HuH-7 (cell line): ENCODE measurements at regions not wholly inside any gene's neighbourhood (a gene's known extent, or its start where the extent isn't known, plus 50 kb on each side); places are given as distances from the start of the nearest gene placed in this dataset.

Experiments used
- DNase-seq: peaks from one replicate; pipeline ENCODE4 v3.0.0; 2011; ENCODE audit warnings: low spot score

GRCh38 chr2:122179492-122180165, 424.2 kb downstream of the TSN start:
- no peak for DNase-seq

- no peak for DNase-seq
Measured at GRCh38 chr2:122180972-122181371, 425.5 kb downstream of the TSN start.

GRCh38 chr2:122182616-122183355, 427.3 kb downstream of the TSN start:
- no peak for DNase-seq

- no peak for DNase-seq
Measured at GRCh38 chr2:122183890-122184289, 428.4 kb downstream of the TSN start.

- DNase-seq = no peak
Measured at GRCh38 chr2:122186761-122187222, 431.3 kb downstream of the TSN start.

- DNase-seq = peak; percentile 75
Measured at GRCh38 chr2:122191331-122191730, 435.9 kb downstream of the TSN start.

- no peak for DNase-seq
Measured at GRCh38 chr2:122193622-122194021, 438.2 kb downstream of the TSN start.

- no peak for DNase-seq
Measured at GRCh38 chr2:122194546-122194945, 439.1 kb downstream of the TSN start.

- no peak for DNase-seq
Measured at GRCh38 chr2:122203523-122203922, 448.1 kb downstream of the TSN start.

GRCh38 chr2:122205641-122206040, 450.2 kb downstream of the TSN start:
- no peak for DNase-seq

- no peak for DNase-seq
Measured at GRCh38 chr2:122206101-122206500, 450.6 kb downstream of the TSN start.

- DNase-seq = no peak
Measured at GRCh38 chr2:122209377-122209776, 453.9 kb downstream of the TSN start.

GRCh38 chr2:122210065-122210464, 454.6 kb downstream of the TSN start:
- DNase-seq = no peak

- DNase-seq = no peak
Measured at GRCh38 chr2:122210898-122211856, 455.7 kb downstream of the TSN start.

- no peak for DNase-seq
Measured at GRCh38 chr2:122213312-122213711, 457.9 kb downstream of the TSN start.

GRCh38 chr2:122216071-122216470, 460.6 kb downstream of the TSN start:
- DNase-seq = no peak

- DNase-seq = no peak
Measured at GRCh38 chr2:122216901-122217300, 461.4 kb downstream of the TSN start.

GRCh38 chr2:122218596-122218995, 463.1 kb downstream of the TSN start:
- no peak for DNase-seq

- DNase-seq = no peak
Measured at GRCh38 chr2:122219504-122219903, 464.1 kb downstream of the TSN start.

- DNase-seq = no peak
Measured at GRCh38 chr2:122221665-122222064, 466.2 kb downstream of the TSN start.

GRCh38 chr2:122231296-122231695, 475.8 kb downstream of the TSN start:
- DNase-seq = no peak

GRCh38 chr2:122233372-122233771, 477.9 kb downstream of the TSN start:
- no peak for DNase-seq
